ENCODE measurements at regions not wholly inside any gene's neighbourhood (a gene's known extent, or its start where the extent isn't known, plus 50 kb on each side); places are given as distances from the start of the nearest gene placed in this dataset.

DNA sequence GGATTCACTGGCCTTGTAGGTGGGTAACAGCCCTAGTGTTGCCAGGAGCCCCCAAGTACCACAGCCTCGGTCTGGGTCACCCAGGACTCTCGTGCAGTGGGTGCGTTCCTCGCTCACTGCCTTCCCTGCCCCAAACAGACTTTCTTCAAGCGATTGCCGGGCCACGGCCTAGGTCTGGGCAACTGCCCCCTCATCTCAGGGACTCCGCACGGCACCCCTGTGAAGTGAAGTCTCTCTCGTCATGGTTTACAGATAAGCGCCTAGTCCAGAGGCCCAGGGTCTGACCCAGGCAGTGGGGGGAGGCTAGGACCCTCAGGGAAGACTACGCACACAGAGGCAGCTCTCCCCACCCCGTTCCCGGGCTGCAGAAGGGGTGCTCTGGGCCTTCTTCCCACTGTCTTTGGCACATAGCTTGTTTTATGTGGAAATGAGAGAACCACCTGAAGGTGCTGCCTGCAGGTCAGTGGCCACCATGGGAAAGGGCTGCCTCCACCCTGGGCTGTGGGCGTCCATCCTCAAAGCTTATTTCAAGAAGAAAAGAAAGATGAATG lies 220.8 kb downstream of the ERMARD start:
- H3K27ac ChIP-seq (ENCODE audit: low read depth, low read length), result no peak overlapping the region
- no peaks in the 10 kb centered on the region for H3K36me3 ChIP-seq (ENCODE audit: insufficient read depth, low read length)
- H4K20me1 ChIP-seq (ENCODE audit: insufficient read depth, low read length), result no peaks in the 10 kb centered on the region
- no peak overlapping the region for H3K4me3 ChIP-seq (ENCODE audit: insufficient read depth, low read length)
- H3K79me2 ChIP-seq (ENCODE audit: insufficient read depth, low read length), result no peaks in the 10 kb centered on the region
- no peaks in the 10 kb centered on the region for H3K4me1 ChIP-seq (ENCODE audit: insufficient read depth, low read length)
- H3K27me3 ChIP-seq (ENCODE audit: insufficient read depth, low read length), result no peaks in the 10 kb centered on the region
- no peak overlapping the region for H2AFZ ChIP-seq (ENCODE audit: low read length)
- peak; percentile 38 for DNase-seq (ENCODE audit: insufficient read length, low spot score, missing footprints)
- no peak overlapping the region for H3K4me2 ChIP-seq (ENCODE audit: insufficient read depth, low read length)
- TF ChIP-seq, protein P1, sequence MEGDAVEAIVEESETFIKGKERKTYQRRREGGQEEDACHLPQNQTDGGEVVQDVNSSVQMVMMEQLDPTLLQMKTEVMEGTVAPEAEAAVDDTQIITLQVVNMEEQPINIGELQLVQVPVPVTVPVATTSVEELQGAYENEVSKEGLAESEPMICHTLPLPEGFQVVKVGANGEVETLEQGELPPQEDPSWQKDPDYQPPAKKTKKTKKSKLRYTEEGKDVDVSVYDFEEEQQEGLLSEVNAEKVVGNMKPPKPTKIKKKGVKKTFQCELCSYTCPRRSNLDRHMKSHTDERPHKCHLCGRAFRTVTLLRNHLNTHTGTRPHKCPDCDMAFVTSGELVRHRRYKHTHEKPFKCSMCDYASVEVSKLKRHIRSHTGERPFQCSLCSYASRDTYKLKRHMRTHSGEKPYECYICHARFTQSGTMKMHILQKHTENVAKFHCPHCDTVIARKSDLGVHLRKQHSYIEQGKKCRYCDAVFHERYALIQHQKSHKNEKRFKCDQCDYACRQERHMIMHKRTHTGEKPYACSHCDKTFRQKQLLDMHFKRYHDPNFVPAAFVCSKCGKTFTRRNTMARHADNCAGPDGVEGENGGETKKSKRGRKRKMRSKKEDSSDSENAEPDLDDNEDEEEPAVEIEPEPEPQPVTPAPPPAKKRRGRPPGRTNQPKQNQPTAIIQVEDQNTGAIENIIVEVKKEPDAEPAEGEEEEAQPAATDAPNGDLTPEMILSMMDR (IDR thresholded peaks at IDR 0.05; ENCODE audit: extremely low read depth, low read depth, low read length), result no peak
- no peaks in the 10 kb centered on the region for H3K9me3 ChIP-seq (ENCODE audit: low read depth, low read length)

GRCh38 chr6:169971081-169971861 lies 219.8 kb downstream of the ERMARD start:
- Histone ChIP-seq H3K27me3 (ENCODE audit: insufficient read depth, low read length) (no peaks in the 10 kb centered on the region), H3K9me3 (ENCODE audit: low read depth, low read length) (no peaks in the 10 kb centered on the region), H3K4me1 (ENCODE audit: insufficient read depth, low read length) (no peaks in the 10 kb centered on the region), H3K4me2 (ENCODE audit: insufficient read depth, low read length) (no peak overlapping the region), H4K20me1 (ENCODE audit: insufficient read depth, low read length) (no peaks in the 10 kb centered on the region), H3K27ac (ENCODE audit: low read depth, low read length) (no peak overlapping the region), H3K36me3 (ENCODE audit: insufficient read depth, low read length) (no peaks in the 10 kb centered on the region), H3K79me2 (ENCODE audit: insufficient read depth, low read length) (no peaks in the 10 kb centered on the region), H3K4me3 (ENCODE audit: insufficient read depth, low read length) (no peak overlapping the region), H2AFZ (ENCODE audit: low read length) (no peak overlapping the region)
- TF ChIP-seq, protein P1 (IDR thresholded peaks at IDR 0.05; ENCODE audit: extremely low read depth, low read depth, low read length), result no peak
- DNase-seq (ENCODE audit: insufficient read length, low spot score, missing footprints), result peak; percentile 78

GRCh38 chr6:169970306-169970988 lies 219.0 kb downstream of the ERMARD start:
- Histone ChIP-seq H3K79me2 (ENCODE audit: insufficient read depth, low read length) (no peaks in the 10 kb centered on the region), H3K4me3 (ENCODE audit: insufficient read depth, low read length) (no peak overlapping the region), H3K36me3 (ENCODE audit: insufficient read depth, low read length) (no peaks in the 10 kb centered on the region), H3K27me3 (ENCODE audit: insufficient read depth, low read length) (no peaks in the 10 kb centered on the region), H2AFZ (ENCODE audit: low read length) (no peak overlapping the region), H3K4me1 (ENCODE audit: insufficient read depth, low read length) (no peaks in the 10 kb centered on the region), H3K9me3 (ENCODE audit: low read depth, low read length) (no peaks in the 10 kb centered on the region), H3K27ac (ENCODE audit: low read depth, low read length) (no peak overlapping the region), H3K4me2 (ENCODE audit: insufficient read depth, low read length) (no peak overlapping the region), H4K20me1 (ENCODE audit: insufficient read depth, low read length) (no peaks in the 10 kb centered on the region)
- DNase-seq (ENCODE audit: insufficient read length, low spot score, missing footprints), result peak; percentile 78
- TF ChIP-seq, protein P1 (IDR thresholded peaks at IDR 0.05; ENCODE audit: extremely low read depth, low read depth, low read length), result no peak

Data from osteoblast (primary cell).